ENCODE measurements at regions not wholly inside any gene's neighbourhood (a gene's known extent, or its start where the extent isn't known, plus 50 kb on each side); places are given as distances from the start of the nearest gene placed in this dataset.

GRCh38 chr15:87207990-87208580, 1048.5 kb downstream of the NTRK3 start:
- no TSS peak for BruUV-seq (replicated peaks)
- Mint-ChIP-seq H3K27ac (ENCODE audit: unreplicated experiment) (no peak overlapping the region), H3K9me3 (ENCODE audit: low read depth, unreplicated experiment) (peaks cover 24% of the 10 kb centered on the region), H3K36me3 (ENCODE audit: insufficient read depth, unreplicated experiment) (no peaks in the 10 kb centered on the region), H3K27me3 (ENCODE audit: unreplicated experiment) (no peaks in the 10 kb centered on the region), H3K4me3 (ENCODE audit: low read depth, unreplicated experiment) (no peak overlapping the region), H3K4me1 (ENCODE audit: low read depth, unreplicated experiment) (no peaks in the 10 kb centered on the region)
- TF ChIP-seq, protein P1, sequence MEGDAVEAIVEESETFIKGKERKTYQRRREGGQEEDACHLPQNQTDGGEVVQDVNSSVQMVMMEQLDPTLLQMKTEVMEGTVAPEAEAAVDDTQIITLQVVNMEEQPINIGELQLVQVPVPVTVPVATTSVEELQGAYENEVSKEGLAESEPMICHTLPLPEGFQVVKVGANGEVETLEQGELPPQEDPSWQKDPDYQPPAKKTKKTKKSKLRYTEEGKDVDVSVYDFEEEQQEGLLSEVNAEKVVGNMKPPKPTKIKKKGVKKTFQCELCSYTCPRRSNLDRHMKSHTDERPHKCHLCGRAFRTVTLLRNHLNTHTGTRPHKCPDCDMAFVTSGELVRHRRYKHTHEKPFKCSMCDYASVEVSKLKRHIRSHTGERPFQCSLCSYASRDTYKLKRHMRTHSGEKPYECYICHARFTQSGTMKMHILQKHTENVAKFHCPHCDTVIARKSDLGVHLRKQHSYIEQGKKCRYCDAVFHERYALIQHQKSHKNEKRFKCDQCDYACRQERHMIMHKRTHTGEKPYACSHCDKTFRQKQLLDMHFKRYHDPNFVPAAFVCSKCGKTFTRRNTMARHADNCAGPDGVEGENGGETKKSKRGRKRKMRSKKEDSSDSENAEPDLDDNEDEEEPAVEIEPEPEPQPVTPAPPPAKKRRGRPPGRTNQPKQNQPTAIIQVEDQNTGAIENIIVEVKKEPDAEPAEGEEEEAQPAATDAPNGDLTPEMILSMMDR (IDR thresholded peaks at IDR 0.05; ENCODE audit: unreplicated experiment): no peak
- CTCF ChIA-PET: interaction anchor here (0.6 kb wide), 1 partner anchor 9 kb away, joined by 3 read pairs; no protein-coding TSS in a partner anchor
- intact Hi-C loops (cut with micrococcal nuclease; ENCODE audit: unreplicated experiment): no loop called here
- no peak for DNase-seq

DNA sequence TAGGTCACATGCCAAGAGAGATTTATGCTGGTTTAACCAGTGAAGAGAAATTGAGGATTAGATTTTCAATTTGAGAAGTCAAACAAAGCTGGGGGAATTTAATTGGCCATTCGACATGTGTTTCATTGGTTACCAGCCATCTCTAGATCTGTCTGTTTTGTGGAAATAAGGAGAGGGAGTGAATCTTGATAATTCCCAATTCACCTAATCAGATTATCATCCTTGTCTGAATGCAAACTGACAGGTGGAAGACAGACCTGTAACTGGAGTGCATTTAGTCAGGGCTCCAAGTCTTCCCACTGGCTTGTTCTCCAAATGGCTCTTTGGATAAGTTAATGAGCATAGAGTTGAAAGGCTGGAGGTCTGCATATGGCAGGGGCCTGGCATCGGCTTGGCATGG, 1049.3 kb downstream of the NTRK3 start:
- H3K4me1 Mint-ChIP-seq (ENCODE audit: low read depth, unreplicated experiment): no peaks in the 10 kb centered on the region
- intact Hi-C loops (cut with micrococcal nuclease; ENCODE audit: unreplicated experiment): no loop called here
- peaks cover 24% of the 10 kb centered on the region for H3K9me3 Mint-ChIP-seq (ENCODE audit: low read depth, unreplicated experiment)
- DNase-seq: no peak
- TF ChIP-seq, protein P1 (IDR thresholded peaks at IDR 0.05; ENCODE audit: unreplicated experiment): no peak
- no peaks in the 10 kb centered on the region for H3K36me3 Mint-ChIP-seq (ENCODE audit: insufficient read depth, unreplicated experiment)
- CTCF ChIA-PET: no interaction called here
- H3K4me3 Mint-ChIP-seq (ENCODE audit: low read depth, unreplicated experiment): no peak overlapping the region
- H3K27ac Mint-ChIP-seq (ENCODE audit: unreplicated experiment): no peak overlapping the region
- BruUV-seq (replicated peaks): no TSS peak
- no peaks in the 10 kb centered on the region for H3K27me3 Mint-ChIP-seq (ENCODE audit: unreplicated experiment)

- TF ChIP-seq, protein P1 (IDR thresholded peaks at IDR 0.05; ENCODE audit: unreplicated experiment): no peak
- Mint-ChIP-seq H3K27me3 (ENCODE audit: unreplicated experiment) (no peaks in the 10 kb centered on the region), H3K36me3 (ENCODE audit: insufficient read depth, unreplicated experiment) (no peaks in the 10 kb centered on the region), H3K27ac (ENCODE audit: unreplicated experiment) (no peak overlapping the region), H3K4me1 (ENCODE audit: low read depth, unreplicated experiment) (no peaks in the 10 kb centered on the region), H3K9me3 (ENCODE audit: low read depth, unreplicated experiment) (peaks cover 20% of the 10 kb centered on the region), H3K4me3 (ENCODE audit: low read depth, unreplicated experiment) (no peak overlapping the region)
- BruUV-seq (replicated peaks): no TSS peak
- CTCF ChIA-PET: no interaction called here
- intact Hi-C loops (cut with micrococcal nuclease; ENCODE audit: unreplicated experiment): no loop called here
- no peak for DNase-seq
These were observed 1054.6 kb downstream of the NTRK3 start for GRCh38 chr15:87201986-87202385.

GRCh38 chr15:87200149-87200548, 1056.4 kb downstream of the NTRK3 start:
- no peaks in the 10 kb centered on the region for H3K36me3 Mint-ChIP-seq (ENCODE audit: insufficient read depth, unreplicated experiment)
- TF ChIP-seq, protein P1 (IDR thresholded peaks at IDR 0.05; ENCODE audit: unreplicated experiment): no peak
- CTCF ChIA-PET: no interaction called here
- BruUV-seq (replicated peaks): no TSS peak
- intact Hi-C loops (cut with micrococcal nuclease; ENCODE audit: unreplicated experiment): no loop called here
- peaks cover 25% of the 10 kb centered on the region for H3K9me3 Mint-ChIP-seq (ENCODE audit: low read depth, unreplicated experiment)
- no peak overlapping the region for H3K27ac Mint-ChIP-seq (ENCODE audit: unreplicated experiment)
- no peak for DNase-seq
- no peak overlapping the region for H3K4me3 Mint-ChIP-seq (ENCODE audit: low read depth, unreplicated experiment)
- no peaks in the 10 kb centered on the region for H3K27me3 Mint-ChIP-seq (ENCODE audit: unreplicated experiment)
- no peaks in the 10 kb centered on the region for H3K4me1 Mint-ChIP-seq (ENCODE audit: low read depth, unreplicated experiment)
